SU-DHL-6 (cell line): ENCODE measurements at regions not wholly inside any gene's neighbourhood (a gene's known extent, or its start where the extent isn't known, plus 50 kb on each side); places are given as distances from the start of the nearest gene placed in this dataset.

Source experiments
- CTCF ChIP-seq: fragments of 200-600 bp; sonication (generic); IDR thresholded peaks from one replicate; pipeline ENCODE4 v1.5.1; 2017; ENCODE audit warnings: antibody characterized with exemption, mild to moderate bottlenecking, low read length, moderate library complexity; ENCODE audit not compliant: insufficient read depth, poor library complexity, severe bottlenecking
- EZH2phosphoT487 ChIP-seq: fragments of 200-600 bp; sonication (generic), shearing (Covaris generic); conservative IDR thresholded peaks from 2 replicates; pipeline ENCODE4 v1.6.1; 2018; ENCODE audit warnings: mild to moderate bottlenecking, antibody characterized with exemption, low read length, moderate library complexity, mixed read lengths

- TF ChIP-seq CTCF (no peak), EZH2phosphoT487 (no peak)
Measured at GRCh38 chr11:81477277-81477676, 1256.4 kb downstream of the FAM181B start.
